OCI-LY7 (cell line): ENCODE measurements at regions not wholly inside any gene's neighbourhood (a gene's known extent, or its start where the extent isn't known, plus 50 kb on each side); places are given as distances from the start of the nearest gene placed in this dataset.

Experiments used
- EZH2phosphoT487 ChIP-seq: fragments of 200-600 bp; sonication (generic); IDR thresholded peaks from 2 replicates; pipeline ENCODE4 v1.6.1; 2018; ENCODE audit warnings: low read depth, borderline replicate concordance, mild to moderate bottlenecking, mixed run types, antibody characterized with exemption, low read length, moderate library complexity, mixed read lengths
- TF ChIP-seq, protein P1 (sequence below): fragments of 200-600 bp; sonication (generic); conservative IDR thresholded peaks from 2 replicates; pipeline ENCODE4 v1.5.1; 2014; ENCODE audit warnings: mild to moderate bottlenecking, antibody characterized with exemption, low read length, moderate library complexity, mixed read lengths

DNA sequence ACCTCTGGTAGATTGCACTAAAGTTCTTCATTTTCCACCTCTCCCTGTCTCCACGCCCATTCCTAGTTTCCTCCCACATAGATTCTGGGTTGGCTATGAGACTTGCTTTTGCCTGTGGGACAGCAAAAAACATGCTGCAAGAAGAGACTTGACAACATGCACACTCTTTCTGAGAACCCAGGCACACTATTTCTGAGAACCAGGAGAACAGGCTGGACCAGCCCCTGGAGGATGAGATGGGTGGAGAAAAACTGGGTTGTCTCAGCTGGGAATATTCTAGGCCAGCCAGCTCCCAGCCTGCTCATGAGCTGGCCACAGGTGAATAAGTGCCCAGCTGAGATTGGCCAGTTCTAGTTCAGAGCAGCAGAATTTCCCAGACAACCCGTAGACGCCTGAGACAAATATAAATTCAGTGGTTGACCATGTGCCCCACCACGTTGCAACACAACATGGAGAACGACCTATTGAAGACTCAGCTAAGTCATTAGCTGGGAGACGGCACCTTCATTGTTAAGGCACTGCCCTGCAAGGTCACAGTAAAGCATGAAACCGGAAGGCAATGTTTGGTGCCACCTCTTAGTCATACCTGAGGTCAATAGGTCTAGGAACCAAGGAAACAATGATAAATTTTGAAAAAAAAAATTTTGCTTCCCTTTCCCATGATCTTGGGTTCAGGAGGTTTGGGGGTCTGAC, 92.7 kb upstream of the AKR1E2 start:
- TF ChIP-seq, protein P1, sequence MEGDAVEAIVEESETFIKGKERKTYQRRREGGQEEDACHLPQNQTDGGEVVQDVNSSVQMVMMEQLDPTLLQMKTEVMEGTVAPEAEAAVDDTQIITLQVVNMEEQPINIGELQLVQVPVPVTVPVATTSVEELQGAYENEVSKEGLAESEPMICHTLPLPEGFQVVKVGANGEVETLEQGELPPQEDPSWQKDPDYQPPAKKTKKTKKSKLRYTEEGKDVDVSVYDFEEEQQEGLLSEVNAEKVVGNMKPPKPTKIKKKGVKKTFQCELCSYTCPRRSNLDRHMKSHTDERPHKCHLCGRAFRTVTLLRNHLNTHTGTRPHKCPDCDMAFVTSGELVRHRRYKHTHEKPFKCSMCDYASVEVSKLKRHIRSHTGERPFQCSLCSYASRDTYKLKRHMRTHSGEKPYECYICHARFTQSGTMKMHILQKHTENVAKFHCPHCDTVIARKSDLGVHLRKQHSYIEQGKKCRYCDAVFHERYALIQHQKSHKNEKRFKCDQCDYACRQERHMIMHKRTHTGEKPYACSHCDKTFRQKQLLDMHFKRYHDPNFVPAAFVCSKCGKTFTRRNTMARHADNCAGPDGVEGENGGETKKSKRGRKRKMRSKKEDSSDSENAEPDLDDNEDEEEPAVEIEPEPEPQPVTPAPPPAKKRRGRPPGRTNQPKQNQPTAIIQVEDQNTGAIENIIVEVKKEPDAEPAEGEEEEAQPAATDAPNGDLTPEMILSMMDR = no peak
- TF ChIP-seq EZH2phosphoT487 = no peak
